Thyroid gland (tissue), 4 donors: ENCODE measurements at regions not wholly inside any gene's neighbourhood (a gene's known extent, or its start where the extent isn't known, plus 50 kb on each side); places are given as distances from the start of the nearest gene placed in this dataset.

Source experiments
- DNase-seq, 2 donors: peaks; one replicate each; pipeline ENCODE4 v3.0.0-alpha.2; 2019
- H3K27ac ChIP-seq, 3 donors: fragments of 200-600 bp; sonication (generic); 1 replicate in 2 of 3; 2 replicates in 1 of 3; pipeline ENCODE4 v1.5.1; 2016 to 2019; ENCODE audit warnings: mild to moderate bottlenecking in 1 of 3, moderate library complexity in 1 of 3
- H3K27me3 ChIP-seq: fragments of 200-600 bp; sonication (generic); one replicate; pipeline ENCODE4 v1.5.1; 2019
- H3K36me3 ChIP-seq, 2 donors: fragments of 200-600 bp; sonication (generic); one replicate each; pipeline ENCODE4 v1.5.1; 2016 to 2019
- H3K4me1 ChIP-seq, 2 donors: fragments of 200-600 bp; sonication (generic); one replicate each; pipeline ENCODE4 v1.5.1; 2017 to 2019
- H3K4me3 ChIP-seq, 3 donors: fragments of 200-600 bp; sonication (generic); replicated peaks in 1 of 3; 1 replicate in 2 of 3; 2 replicates in 1 of 3; pipeline ENCODE4 v1.5.1; 2016; ENCODE audit warnings: mild to moderate bottlenecking in 1 of 3
- H3K9me3 ChIP-seq: fragments of 200-600 bp; sonication (generic); one replicate; pipeline ENCODE4 v1.5.1; 2017
- CTCF ChIP-seq, 6 experiments: fragments of 200-600 bp in 3 of 6; fragments of 450-650 bp in 3 of 6; sonication (generic) in 3 of 6; IDR thresholded peaks; one replicate each; pipeline ENCODE4 v1.5.1; 2016 to 2019; ENCODE audit warnings: antibody characterized with exemption in 6 of 6, mild to moderate bottlenecking in 2 of 6, inconsistent platforms in 1 of 6, moderate library complexity in 1 of 6
- POLR2A ChIP-seq, 2 donors: fragments of 450-650 bp; IDR thresholded peaks; one replicate each; pipeline ENCODE4 v1.6.1; 2017; ENCODE audit warnings: antibody characterized with exemption in 2 of 2, mild to moderate bottlenecking in 2 of 2, moderate library complexity in 1 of 2
- whole genome bisulfite sequencing, 2 donors: methylation state at CpG; one replicate each; pipeline ENCODE4 v1.1.5; 2017; 5-methylcytosine and 5-hydroxymethylcytosine counted together
- intact Hi-C: fragments of 100-400 bp; cut with DNase I; formaldehyde crosslinking; loops from one replicate; pipeline ENCODE4 v1.15.1; 2023

- 92 to 98% methylated on average over 1 of the region's 1 CpG for WGBS, 2 donors
- Histone ChIP-seq H3K4me1 (no peaks in the 10 kb centered on the region), H3K27me3 (no peaks in the 10 kb centered on the region), H3K9me3 (no peaks in the 10 kb centered on the region), H3K4me3 (no peak overlapping the region), H3K36me3 (no peaks in the 10 kb centered on the region), H3K27ac (no peak overlapping the region)
- no peak for DNase-seq
- TF ChIP-seq POLR2A (IDR thresholded peaks at IDR 0.05): no peak
- no peak for TF ChIP-seq CTCF (IDR thresholded peaks at IDR 0.05)
- intact Hi-C loops: no loop called here
These were observed 1404.4 kb upstream of the PRMT6 start for GRCh38 chr1:105652109-105652508.

DNA sequence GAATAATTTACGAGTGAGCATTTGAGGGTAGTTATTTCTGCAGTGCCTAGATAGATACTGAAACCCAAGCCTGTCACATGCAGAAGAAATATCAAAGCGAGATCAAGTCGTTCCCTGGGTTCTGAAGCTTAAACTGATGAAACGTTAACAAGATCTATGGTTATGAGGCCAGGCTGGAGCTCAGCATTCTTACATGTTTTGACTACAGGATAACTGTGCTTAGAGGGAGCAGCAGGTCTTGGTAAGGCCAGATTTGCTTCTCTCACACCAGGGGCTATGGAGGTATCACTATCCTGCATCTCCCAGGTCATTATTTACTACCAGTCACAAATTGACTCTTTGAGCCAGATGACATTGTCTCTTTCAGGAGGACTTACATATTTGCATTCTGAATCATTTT is 1401.4 kb upstream of the PRMT6 start:
- WGBS, 2 donors: 58 to 60% methylated on average over 4 of the region's 4 CpGs
- intact Hi-C loops: no loop called here
- Histone ChIP-seq H3K27ac (no peak overlapping the region), H3K4me3 (no peak overlapping the region), H3K9me3 (no peaks in the 10 kb centered on the region), H3K4me1 (no peaks in the 10 kb centered on the region), H3K36me3 (no peaks in the 10 kb centered on the region), H3K27me3 (no peaks in the 10 kb centered on the region)
- DNase-seq: no peak
- TF ChIP-seq CTCF (IDR thresholded peaks at IDR 0.05) (no peak), POLR2A (IDR thresholded peaks at IDR 0.05) (no peak)

- Histone ChIP-seq H3K27ac (peak overlapping the region in 2 of 3 donors; percentile 20 to 40), H3K9me3 (no peaks in the 10 kb centered on the region), H3K4me1 (peaks cover 0 to 8% of the 10 kb centered on the region in 2 donors), H3K4me3 (no peak overlapping the region), H3K36me3 (no peaks in the 10 kb centered on the region), H3K27me3 (no peaks in the 10 kb centered on the region)
- 40 to 46% methylated on average over 5 of the region's 5 CpGs for WGBS, 2 donors
- intact Hi-C loops: no loop called here
- TF ChIP-seq CTCF (IDR thresholded peaks at IDR 0.05) (no peak), POLR2A (IDR thresholded peaks at IDR 0.05) (no peak)
- peak in 1 of 2 donors; percentile 11 for DNase-seq
These were observed 1392.0 kb upstream of the PRMT6 start for GRCh38 chr1:105664495-105664894.

- Histone ChIP-seq H3K27me3 (no peaks in the 10 kb centered on the region), H3K4me3 (no peak overlapping the region), H3K9me3 (no peaks in the 10 kb centered on the region), H3K27ac (no peak overlapping the region), H3K4me1 (no peaks in the 10 kb centered on the region), H3K36me3 (no peaks in the 10 kb centered on the region)
- no peak for TF ChIP-seq POLR2A (IDR thresholded peaks at IDR 0.05)
- TF ChIP-seq CTCF (IDR thresholded peaks at IDR 0.05): no peak
- 77 to 84% methylated on average over 3 of the region's 3 CpGs for WGBS, 2 donors
- intact Hi-C loops: no loop called here
- no peak for DNase-seq
These were observed 1378.1 kb upstream of the PRMT6 start for GRCh38 chr1:105678334-105678733.

DNA sequence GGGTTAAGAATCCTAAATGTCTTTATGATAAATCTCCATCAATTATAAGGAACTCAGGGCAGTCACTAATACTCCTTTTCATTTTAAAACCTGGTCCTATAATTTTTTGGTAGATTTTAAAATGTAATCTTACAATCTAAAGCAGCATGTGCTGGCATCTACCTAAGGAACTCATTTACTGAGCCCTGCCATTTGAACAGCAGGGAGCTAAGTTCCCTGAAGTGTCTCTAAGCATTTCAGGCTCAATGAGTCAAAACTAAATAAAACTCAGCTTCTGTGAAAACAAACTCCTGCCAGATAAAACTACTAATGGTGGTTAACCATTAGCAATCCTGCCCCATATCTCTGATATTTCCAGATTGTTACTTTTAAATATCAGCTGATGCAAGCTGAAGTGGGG is 1371.8 kb upstream of the PRMT6 start:
- H3K27me3 ChIP-seq: no peaks in the 10 kb centered on the region
- no peaks in the 10 kb centered on the region for H3K9me3 ChIP-seq
- H3K27ac ChIP-seq: peak overlapping the region in 1 of 3 donors; percentile 59
- intact Hi-C loops: no loop called here
- H3K4me1 ChIP-seq: peaks cover 8 to 20% of the 10 kb centered on the region in 2 donors
- no peak overlapping the region for H3K4me3 ChIP-seq
- no peaks in the 10 kb centered on the region for H3K36me3 ChIP-seq
- peak in 1 of 2 donors; percentile 3 for DNase-seq
- TF ChIP-seq POLR2A (IDR thresholded peaks at IDR 0.05): no peak
- no peak for TF ChIP-seq CTCF (IDR thresholded peaks at IDR 0.05)
